Mesenchymal stem cell (in vitro differentiated cells and primary cell): ENCODE measurements at regions not wholly inside any gene's neighbourhood (a gene's known extent, or its start where the extent isn't known, plus 50 kb on each side); places are given as distances from the start of the nearest gene placed in this dataset.

ENCODE experiments used
- DNase-seq: peaks from one replicate; pipeline ENCODE4 v3.0.0-alpha.2; 2013
- H2AFZ ChIP-seq: one replicate; pipeline ENCODE4 v1.6.1; 2013; ENCODE audit warnings: low read depth, mild to moderate bottlenecking, control low read depth, inconsistent platforms, low read length, moderate library complexity
- H2AK5ac ChIP-seq: 2 replicates; pipeline ENCODE4 v1.6.1; 2013; ENCODE audit warnings: low read length, moderate library complexity, mild to moderate bottlenecking, inconsistent platforms; ENCODE audit not compliant: severe bottlenecking
- H2BK120ac ChIP-seq: one replicate; pipeline ENCODE4 v1.6.1; 2013; ENCODE audit warnings: low read depth, mild to moderate bottlenecking, inconsistent platforms, low read length, moderate library complexity
- H2BK12ac ChIP-seq, 2 experiments: one replicate each; pipeline ENCODE4 v1.6.1; 2013; ENCODE audit warnings: inconsistent platforms in 2 of 2, low read length in 2 of 2, mild to moderate bottlenecking in 2 of 2, moderate library complexity in 2 of 2, control low read depth in 1 of 2
- H2BK15ac ChIP-seq: one replicate; pipeline ENCODE4 v1.6.1; 2013; ENCODE audit warnings: mild to moderate bottlenecking, low read depth, inconsistent platforms; ENCODE audit not compliant: poor library complexity, severe bottlenecking
- H2BK5ac ChIP-seq: 2 replicates; pipeline ENCODE4 v1.6.1; 2013; ENCODE audit warnings: low read depth, mild to moderate bottlenecking, low read length, control low read depth, inconsistent platforms; ENCODE audit not compliant: poor library complexity, severe bottlenecking
- H3K14ac ChIP-seq, 2 experiments: one replicate each; pipeline ENCODE4 v1.6.1; 2013; ENCODE audit warnings: inconsistent platforms in 2 of 2, low read length in 2 of 2, control low read depth in 1 of 2, mild to moderate bottlenecking in 1 of 2, moderate library complexity in 1 of 2
- H3K18ac ChIP-seq, 2 experiments: one replicate each; pipeline ENCODE4 v1.6.1; 2013; ENCODE audit warnings: inconsistent platforms in 2 of 2, low read length in 2 of 2, control low read depth in 1 of 2, low read depth in 1 of 2, mild to moderate bottlenecking in 1 of 2
- H3K23ac ChIP-seq, 2 experiments: one replicate each; pipeline ENCODE4 v1.6.1; 2013; ENCODE audit warnings: inconsistent platforms in 2 of 2, low read length in 2 of 2, mild to moderate bottlenecking in 2 of 2, moderate library complexity in 2 of 2, control low read depth in 1 of 2
- H3K27ac ChIP-seq: 2 replicates; pipeline ENCODE4 v1.5.1; 2013; ENCODE audit warnings: mild to moderate bottlenecking, moderate library complexity, low read length, control low read depth, inconsistent platforms; ENCODE audit not compliant: poor library complexity, severe bottlenecking
- H3K27me3 ChIP-seq, 2 experiments: 2 replicates each; pipeline versions ENCODE4 v1.6.1 to v1.7.0; 2013; ENCODE audit warnings: low read length in 2 of 2, mild to moderate bottlenecking in 2 of 2, moderate library complexity in 2 of 2, control low read depth in 1 of 2, inconsistent platforms in 1 of 2; ENCODE audit not compliant: control insufficient read depth in 1 of 2, insufficient read depth in 1 of 2
- H3K36me3 ChIP-seq, 2 experiments: 2 replicates each; pipeline versions ENCODE4 v1.6.1 to v1.7.0; 2013; ENCODE audit warnings: low read length in 2 of 2, control low read depth in 1 of 2, inconsistent platforms in 1 of 2, low read depth in 1 of 2, mild to moderate bottlenecking in 1 of 2; ENCODE audit not compliant: insufficient read depth in 2 of 2, control insufficient read depth in 1 of 2
- H3K4ac ChIP-seq, 2 experiments: one replicate each; pipeline ENCODE4 v1.6.1; 2013; ENCODE audit warnings: inconsistent platforms in 2 of 2, low read length in 2 of 2, mild to moderate bottlenecking in 2 of 2, moderate library complexity in 2 of 2, control low read depth in 1 of 2, low read depth in 1 of 2
- H3K4me1 ChIP-seq: 2 replicates; pipeline ENCODE4 v1.6.1; 2013; ENCODE audit warnings: low read depth, low read length, control low read depth; ENCODE audit not compliant: control insufficient read depth, insufficient read depth
- H3K4me2 ChIP-seq: 2 replicates; pipeline ENCODE4 v1.6.1; 2013; ENCODE audit warnings: low read length, mild to moderate bottlenecking, inconsistent platforms; ENCODE audit not compliant: poor library complexity, severe bottlenecking
- H3K4me3 ChIP-seq, 2 experiments: 2 replicates each; pipeline versions ENCODE4 v1.5.1 to v1.7.0; 2013; ENCODE audit warnings: low read length in 2 of 2, mild to moderate bottlenecking in 2 of 2, control low read depth in 1 of 2, low read depth in 1 of 2; ENCODE audit not compliant: insufficient read depth in 1 of 2
- H3K79me1 ChIP-seq: replicated peaks from 2 replicates; pipeline ENCODE4 v1.6.1; 2013; ENCODE audit warnings: mild to moderate bottlenecking, control low read depth, low read length, inconsistent platforms; ENCODE audit not compliant: poor library complexity, severe bottlenecking
- H3K9ac ChIP-seq: 2 replicates; pipeline ENCODE4 v1.7.0; 2013; ENCODE audit warnings: mild to moderate bottlenecking, low read length, moderate library complexity
- H3K9me3 ChIP-seq: 2 replicates; pipeline ENCODE4 v1.7.0; 2013; ENCODE audit warnings: mild to moderate bottlenecking, low read length; ENCODE audit not compliant: control insufficient read depth
- H4K8ac ChIP-seq: one replicate; pipeline ENCODE4 v1.6.1; 2013; ENCODE audit warnings: inconsistent platforms, mild to moderate bottlenecking, low read length, moderate library complexity
- H4K91ac ChIP-seq: one replicate; pipeline ENCODE4 v1.6.1; 2013; ENCODE audit warnings: mild to moderate bottlenecking, low read length, inconsistent platforms
- WGBS: methylation state at CpG from one replicate; pipeline ENCODE4 v1.1.7; 2013; ENCODE audit warnings: mixed read lengths; 5-methylcytosine and 5-hydroxymethylcytosine counted together

DNA sequence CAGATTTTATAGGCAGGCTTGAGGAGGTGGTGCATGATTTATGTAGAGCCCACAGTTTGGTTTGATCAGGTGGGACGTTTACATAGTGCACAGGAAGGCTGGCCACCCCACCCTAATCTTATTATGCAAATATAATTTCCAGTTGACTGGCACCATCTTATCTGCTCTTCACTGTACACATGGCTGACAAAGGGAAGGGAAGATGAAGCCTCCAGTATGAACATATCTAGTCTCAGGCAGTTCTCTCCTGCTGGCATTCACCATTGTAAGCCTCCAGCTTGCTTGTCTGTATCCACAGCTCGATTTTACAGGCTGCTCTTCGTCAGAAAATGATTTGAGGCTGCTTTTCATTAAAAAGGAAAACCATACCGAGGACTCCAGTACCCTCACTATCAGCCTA, 278.3 kb downstream of the TECRL start:
- Histone ChIP-seq H4K8ac (no peak overlapping the region), H2BK12ac (no peak overlapping the region), H3K18ac (no peak overlapping the region), H3K79me1 (no peaks in the 10 kb centered on the region), H3K9me3 (no peaks in the 10 kb centered on the region), H3K36me3 (no peaks in the 10 kb centered on the region), H3K27ac (no peak overlapping the region), H3K27me3 (no peaks in the 10 kb centered on the region), H3K14ac (no peak overlapping the region), H3K23ac (no peak overlapping the region), H3K9ac (no peak overlapping the region), H4K91ac (no peak overlapping the region), H3K4me2 (no peak overlapping the region), H3K4me3 (no peak overlapping the region), H2AK5ac (no peak overlapping the region), H2AFZ (no peak overlapping the region), H3K4ac (no peak overlapping the region), H3K4me1 (no peaks in the 10 kb centered on the region), H2BK120ac (no peak overlapping the region), H2BK5ac (no peak overlapping the region), H2BK15ac (no peak overlapping the region)
- 62% methylated on average over 3 of the region's 4 CpGs for WGBS
- no peak for DNase-seq

DNA sequence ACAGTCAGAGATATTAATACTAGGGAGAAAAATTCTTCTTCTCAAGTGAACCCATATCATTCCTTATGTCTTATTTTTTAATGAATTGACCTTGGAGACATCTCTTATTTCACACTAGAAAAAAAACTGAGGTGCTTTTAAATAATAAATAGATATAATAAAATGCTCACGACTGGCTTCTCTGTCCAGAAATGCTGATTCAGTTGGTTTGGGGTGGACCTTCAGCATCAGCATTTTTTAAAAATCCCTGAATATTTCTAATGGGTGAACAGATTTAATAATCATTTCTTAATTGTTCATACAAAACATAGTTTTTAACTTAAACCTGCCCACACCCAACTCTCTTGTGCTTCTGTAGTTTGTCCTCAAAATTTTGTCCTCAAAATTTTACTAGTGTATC, 283.9 kb downstream of the TECRL start:
- Histone ChIP-seq H3K27ac (no peak overlapping the region), H2AFZ (no peak overlapping the region), H2BK12ac (no peak overlapping the region), H3K4me3 (no peak overlapping the region), H3K9ac (no peak overlapping the region), H2AK5ac (no peak overlapping the region), H4K91ac (no peak overlapping the region), H3K4ac (no peak overlapping the region), H3K27me3 (no peaks in the 10 kb centered on the region), H3K9me3 (peaks cover 4% of the 10 kb centered on the region), H3K79me1 (no peaks in the 10 kb centered on the region), H3K18ac (no peak overlapping the region), H3K23ac (no peak overlapping the region), H2BK5ac (no peak overlapping the region), H3K4me2 (no peak overlapping the region), H3K14ac (no peak overlapping the region), H3K4me1 (no peaks in the 10 kb centered on the region), H2BK120ac (no peak overlapping the region), H2BK15ac (no peak overlapping the region), H4K8ac (no peak overlapping the region), H3K36me3 (no peaks in the 10 kb centered on the region)
- no CpG with 5 or more reads among the region's 1 CpG for WGBS
- DNase-seq = no peak

DNA sequence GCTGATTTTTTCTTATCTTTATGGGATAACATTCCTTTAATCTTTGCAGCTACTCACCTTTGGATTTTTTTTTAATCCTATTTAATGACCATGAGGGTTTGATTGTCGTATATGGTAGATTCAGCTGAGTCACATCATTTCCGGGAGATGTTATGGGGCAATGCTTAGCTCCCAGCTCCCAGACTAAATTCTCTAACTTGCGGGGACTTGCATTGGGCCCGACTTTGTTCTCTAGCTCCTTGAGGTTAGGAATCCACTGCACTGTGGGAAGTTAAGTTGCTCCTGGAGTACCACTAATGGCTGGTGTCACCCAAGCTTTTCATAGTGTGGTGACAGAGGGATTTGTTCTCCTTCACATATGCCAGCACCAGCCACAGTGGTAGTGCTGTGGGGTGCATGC, 287.4 kb downstream of the TECRL start:
- 92% methylated on average over 4 of the region's 4 CpGs for WGBS
- H3K27ac ChIP-seq = no peak overlapping the region

DNA sequence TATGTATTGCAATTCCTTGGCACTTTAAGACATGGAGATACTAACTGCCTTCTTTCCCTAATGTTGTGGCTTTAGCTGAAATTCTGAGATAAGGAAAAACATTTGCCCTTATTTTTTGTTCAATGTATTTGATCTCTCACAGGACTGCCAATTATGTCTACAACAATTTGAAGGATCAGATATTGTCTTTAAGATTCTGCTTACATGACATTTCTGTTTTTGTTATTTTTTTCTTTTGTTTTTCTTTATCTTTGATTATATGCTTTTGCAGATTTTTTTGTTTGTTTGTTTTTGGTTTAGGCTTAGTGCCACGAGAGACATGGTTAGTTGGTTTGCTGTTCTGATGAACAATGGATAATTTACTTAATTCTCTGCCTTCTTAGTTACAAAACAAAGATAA, 303.3 kb downstream of the TECRL start:
- WGBS = no CpG with 5 or more reads among the region's 1 CpG
- Histone ChIP-seq H3K9ac (no peak overlapping the region), H2BK120ac (no peak overlapping the region), H4K91ac (no peak overlapping the region), H2AK5ac (no peak overlapping the region), H2BK5ac (no peak overlapping the region), H3K36me3 (no peaks in the 10 kb centered on the region), H3K18ac (no peak overlapping the region), H3K9me3 (no peaks in the 10 kb centered on the region), H3K4me3 (no peak overlapping the region), H3K27me3 (no peaks in the 10 kb centered on the region), H2BK15ac (no peak overlapping the region), H3K27ac (no peak overlapping the region), H3K23ac (no peak overlapping the region), H3K4ac (no peak overlapping the region), H3K79me1 (no peaks in the 10 kb centered on the region), H2BK12ac (no peak overlapping the region), H3K14ac (no peak overlapping the region), H3K4me1 (no peaks in the 10 kb centered on the region), H4K8ac (no peak overlapping the region), H2AFZ (no peak overlapping the region), H3K4me2 (no peak overlapping the region)
- DNase-seq = no peak

More for the DNA sequence above, 287.4 kb downstream of the TECRL start:
- Histone ChIP-seq H3K9ac (no peak overlapping the region), H2BK12ac (no peak overlapping the region), H2AK5ac (no peak overlapping the region), H4K8ac (no peak overlapping the region), H3K4ac (no peak overlapping the region), H3K9me3 (peaks cover 4% of the 10 kb centered on the region), H3K4me2 (no peak overlapping the region), H2BK5ac (no peak overlapping the region), H3K4me1 (no peaks in the 10 kb centered on the region), H3K14ac (no peak overlapping the region), H4K91ac (no peak overlapping the region), H3K4me3 (no peak overlapping the region), H3K36me3 (no peaks in the 10 kb centered on the region), H3K23ac (no peak overlapping the region), H2BK15ac (no peak overlapping the region), H3K18ac (no peak overlapping the region), H3K79me1 (no peaks in the 10 kb centered on the region), H2AFZ (no peak overlapping the region), H3K27me3 (no peaks in the 10 kb centered on the region), H2BK120ac (no peak overlapping the region)
- no peak for DNase-seq
